K562 (cell line): ENCODE measurements at regions not wholly inside any gene's neighbourhood (a gene's known extent, or its start where the extent isn't known, plus 50 kb on each side); places are given as distances from the start of the nearest gene placed in this dataset.

Experiments used
- CREB1 ChIP-seq, 2 experiments: sonication (generic) in 1 of 2; formaldehyde crosslinking in 1 of 2; IDR thresholded peaks; 2 replicates each; pipeline versions ENCODE4 v1.6.1 to v1.8.0; 2012 to 2022; ENCODE audit warnings: inconsistent platforms in 1 of 2, mild to moderate bottlenecking in 1 of 2, missing genetic modification reagents in 1 of 2, moderate library complexity in 1 of 2
- CREBBP ChIP-seq: IDR thresholded peaks from one replicate; pipeline ENCODE4 v1.6.1; 2012; ENCODE audit warnings: low read depth, mild to moderate bottlenecking, control low read depth, inconsistent platforms, low read length
- CSDE1 ChIP-seq, 2 experiments: fragments of 450-650 bp; IDR thresholded peaks; 2 replicates each; pipeline ENCODE4 v1.6.1; 2016; ENCODE audit warnings: mild to moderate bottlenecking in 1 of 2
- EHMT2 ChIP-seq: fragments of 450-650 bp; IDR thresholded peaks from 2 replicates; pipeline ENCODE4 v1.6.1; 2018; ENCODE audit warnings: antibody characterized with exemption
- HDAC1 ChIP-seq, 2 experiments: fragments of 450-650 bp; IDR thresholded peaks; 2 replicates each; pipeline ENCODE4 v1.6.1; 2016 to 2017; ENCODE audit warnings: inconsistent platforms in 1 of 2, mild to moderate bottlenecking in 1 of 2, moderate library complexity in 1 of 2
- HDAC8 ChIP-seq: fragments of 450-650 bp; IDR thresholded peaks from 2 replicates; pipeline ENCODE4 v1.6.1; 2016; ENCODE audit warnings: mild to moderate bottlenecking, missing genetic modification characterization, moderate library complexity, missing compliant biosample characterization
- HMG20B ChIP-seq: fragments of 250-450 bp; sonication (Bioruptor Pico); IDR thresholded peaks from 2 replicates; pipeline ENCODE4 v1.5.0; 2021; ENCODE audit warnings: mild to moderate bottlenecking
- MTA3 ChIP-seq: fragments of 450-650 bp; formaldehyde crosslinking; IDR thresholded peaks from 2 replicates; pipeline ENCODE4 v1.6.1; 2017; ENCODE audit warnings: mild to moderate bottlenecking, borderline replicate concordance
- PCBP2 ChIP-seq: fragments of 200-400 bp; formaldehyde crosslinking; IDR thresholded peaks from 2 replicates; pipeline ENCODE4 v1.6.1; 2018; ENCODE audit warnings: low read length, low read depth, mild to moderate bottlenecking, moderate library complexity; ENCODE audit not compliant: poor library complexity, severe bottlenecking
- POLR2G ChIP-seq: fragments of 200-400 bp; formaldehyde crosslinking; IDR thresholded peaks from 2 replicates; pipeline ENCODE4 v1.6.1; 2017; ENCODE audit warnings: low read depth, mild to moderate bottlenecking, antibody characterized with exemption, low read length, moderate library complexity
- SIRT6 ChIP-seq: IDR thresholded peaks from one replicate; pipeline ENCODE4 v1.6.1; 2012; ENCODE audit warnings: low read depth, mild to moderate bottlenecking, control low read depth, inconsistent platforms, low read length, moderate library complexity
- TAL1 ChIP-seq: fragments of 450-650 bp; IDR thresholded peaks from 2 replicates; pipeline ENCODE4 v1.6.1; 2016; ENCODE audit warnings: mild to moderate bottlenecking
- ZBED1 ChIP-seq: IDR thresholded peaks from 2 replicates; pipeline ENCODE4 v1.6.1; 2014
- ZNF253 ChIP-seq: fragments of 250-450 bp; sonication (Bioruptor Pico); conservative IDR thresholded peaks from 2 replicates; pipeline ENCODE4 v1.6.1; 2021; ENCODE audit warnings: mild to moderate bottlenecking
- ZNF444 ChIP-seq: fragments of 250-450 bp; sonication (Bioruptor Pico); IDR thresholded peaks from 2 replicates; pipeline ENCODE4 v1.4.0; 2020; ENCODE audit warnings: mild to moderate bottlenecking, moderate library complexity
- TF ChIP-seq, protein P1 (sequence below): sonication (generic); formaldehyde crosslinking; IDR thresholded peaks from 2 replicates; pipeline ENCODE4 v1.8.0; 2023; ENCODE audit warnings: mild to moderate bottlenecking, missing genetic modification reagents
- TF ChIP-seq, protein P2 (sequence below): fragments of 250-450 bp; sonication (Bioruptor Pico); IDR thresholded peaks from 2 replicates; pipeline ENCODE4 v1.4.0; 2020
- TF ChIP-seq, protein P3 (sequence below): sonication (generic); formaldehyde crosslinking; IDR thresholded peaks from 2 replicates; pipeline ENCODE4 v1.8.0; 2023; ENCODE audit warnings: mild to moderate bottlenecking, missing genetic modification reagents
- TF ChIP-seq, protein P4 (sequence below): conservative IDR thresholded peaks from 2 replicates; pipeline ENCODE4 v1.6.1; 2011; ENCODE audit warnings: low read depth, mild to moderate bottlenecking, low read length; ENCODE audit not compliant: control insufficient read depth
- TF ChIP-seq, protein P5 (sequence below), 2 experiments: fragments of 450-650 bp; IDR thresholded peaks; 2 replicates each; pipeline ENCODE4 v1.6.1; 2016

DNA sequence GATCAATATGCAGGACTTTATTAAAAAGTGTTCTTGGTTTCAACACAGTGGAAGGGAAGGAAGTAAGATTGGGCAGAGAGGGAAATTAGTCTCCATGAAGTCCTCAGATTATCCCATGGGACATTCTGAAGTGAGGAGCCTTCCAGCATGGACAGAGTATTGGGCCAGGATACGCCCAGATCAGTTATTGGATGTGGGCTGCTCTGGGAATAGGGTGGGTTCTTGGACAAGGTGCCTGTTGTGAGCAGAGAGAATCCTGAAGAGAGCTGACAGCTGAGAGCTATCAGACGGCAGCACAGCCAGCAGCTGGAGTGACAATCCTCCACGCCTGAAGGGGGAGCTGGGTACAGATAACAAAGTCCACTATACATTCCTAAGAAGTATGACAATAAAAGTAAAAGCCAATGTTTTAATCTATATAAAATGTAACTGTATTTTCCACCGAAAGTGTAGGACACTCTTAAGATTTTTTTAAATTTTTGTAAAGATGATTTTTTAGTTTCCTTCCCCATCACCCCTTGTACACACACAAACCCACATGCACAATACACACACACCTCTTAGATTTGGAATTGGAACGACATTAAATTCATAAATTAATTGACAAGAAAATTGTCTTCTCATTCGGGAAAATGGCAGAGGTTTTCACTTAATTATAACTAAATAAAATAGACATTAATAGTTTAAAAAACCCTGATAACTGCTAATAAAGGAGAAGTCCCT, 107.8 kb downstream of the FBXO5 start (continued):
- TF ChIP-seq, protein P1, sequence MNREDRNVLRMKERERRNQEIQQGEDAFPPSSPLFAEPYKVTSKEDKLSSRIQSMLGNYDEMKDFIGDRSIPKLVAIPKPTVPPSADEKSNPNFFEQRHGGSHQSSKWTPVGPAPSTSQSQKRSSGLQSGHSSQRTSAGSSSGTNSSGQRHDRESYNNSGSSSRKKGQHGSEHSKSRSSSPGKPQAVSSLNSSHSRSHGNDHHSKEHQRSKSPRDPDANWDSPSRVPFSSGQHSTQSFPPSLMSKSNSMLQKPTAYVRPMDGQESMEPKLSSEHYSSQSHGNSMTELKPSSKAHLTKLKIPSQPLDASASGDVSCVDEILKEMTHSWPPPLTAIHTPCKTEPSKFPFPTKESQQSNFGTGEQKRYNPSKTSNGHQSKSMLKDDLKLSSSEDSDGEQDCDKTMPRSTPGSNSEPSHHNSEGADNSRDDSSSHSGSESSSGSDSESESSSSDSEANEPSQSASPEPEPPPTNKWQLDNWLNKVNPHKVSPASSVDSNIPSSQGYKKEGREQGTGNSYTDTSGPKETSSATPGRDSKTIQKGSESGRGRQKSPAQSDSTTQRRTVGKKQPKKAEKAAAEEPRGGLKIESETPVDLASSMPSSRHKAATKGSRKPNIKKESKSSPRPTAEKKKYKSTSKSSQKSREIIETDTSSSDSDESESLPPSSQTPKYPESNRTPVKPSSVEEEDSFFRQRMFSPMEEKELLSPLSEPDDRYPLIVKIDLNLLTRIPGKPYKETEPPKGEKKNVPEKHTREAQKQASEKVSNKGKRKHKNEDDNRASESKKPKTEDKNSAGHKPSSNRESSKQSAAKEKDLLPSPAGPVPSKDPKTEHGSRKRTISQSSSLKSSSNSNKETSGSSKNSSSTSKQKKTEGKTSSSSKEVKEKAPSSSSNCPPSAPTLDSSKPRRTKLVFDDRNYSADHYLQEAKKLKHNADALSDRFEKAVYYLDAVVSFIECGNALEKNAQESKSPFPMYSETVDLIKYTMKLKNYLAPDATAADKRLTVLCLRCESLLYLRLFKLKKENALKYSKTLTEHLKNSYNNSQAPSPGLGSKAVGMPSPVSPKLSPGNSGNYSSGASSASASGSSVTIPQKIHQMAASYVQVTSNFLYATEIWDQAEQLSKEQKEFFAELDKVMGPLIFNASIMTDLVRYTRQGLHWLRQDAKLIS (CRISPR knock-in tag) = no peak
- TF ChIP-seq HDAC8 (tag) = no peak
- no peak for TF ChIP-seq HMG20B
- no peak for TF ChIP-seq CREBBP
- TF ChIP-seq HDAC1 (IDR thresholded peaks at IDR 0.05) = peak in 1 of 2 experiments; percentile 71; a peak in 3 of 4 replicates
- no peak for TF ChIP-seq ZBED1
- TF ChIP-seq, protein P2, sequence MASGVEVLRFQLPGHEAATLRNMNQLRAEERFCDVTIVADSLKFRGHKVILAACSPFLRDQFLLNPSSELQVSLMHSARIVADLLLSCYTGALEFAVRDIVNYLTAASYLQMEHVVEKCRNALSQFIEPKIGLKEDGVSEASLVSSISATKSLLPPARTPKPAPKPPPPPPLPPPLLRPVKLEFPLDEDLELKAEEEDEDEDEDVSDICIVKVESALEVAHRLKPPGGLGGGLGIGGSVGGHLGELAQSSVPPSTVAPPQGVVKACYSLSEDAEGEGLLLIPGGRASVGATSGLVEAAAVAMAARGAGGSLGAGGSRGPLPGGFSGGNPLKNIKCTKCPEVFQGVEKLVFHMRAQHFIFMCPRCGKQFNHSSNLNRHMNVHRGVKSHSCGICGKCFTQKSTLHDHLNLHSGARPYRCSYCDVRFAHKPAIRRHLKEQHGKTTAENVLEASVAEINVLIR (CRISPR knock-in tag) = no peak
- no peak for TF ChIP-seq ZNF444 (CRISPR knock-in tag)
- 0 out of 2 replicates have a peak, but pooled peaks have one; percentile 10 for TF ChIP-seq CREB1 (IDR thresholded peaks at IDR 0.05)
- TF ChIP-seq CREB1 (CRISPR knock-in tag; IDR thresholded peaks at IDR 0.05) = no peak
- no peak for TF ChIP-seq ZNF253 (CRISPR knock-in tag)
- TF ChIP-seq EHMT2 = no peak; the same call in 1 of the 2 replicates
- TF ChIP-seq PCBP2 = no peak
- no peak for TF ChIP-seq POLR2G
- TF ChIP-seq TAL1 = peak; percentile 46
- TF ChIP-seq MTA3 = no peak
- TF ChIP-seq, protein P3, sequence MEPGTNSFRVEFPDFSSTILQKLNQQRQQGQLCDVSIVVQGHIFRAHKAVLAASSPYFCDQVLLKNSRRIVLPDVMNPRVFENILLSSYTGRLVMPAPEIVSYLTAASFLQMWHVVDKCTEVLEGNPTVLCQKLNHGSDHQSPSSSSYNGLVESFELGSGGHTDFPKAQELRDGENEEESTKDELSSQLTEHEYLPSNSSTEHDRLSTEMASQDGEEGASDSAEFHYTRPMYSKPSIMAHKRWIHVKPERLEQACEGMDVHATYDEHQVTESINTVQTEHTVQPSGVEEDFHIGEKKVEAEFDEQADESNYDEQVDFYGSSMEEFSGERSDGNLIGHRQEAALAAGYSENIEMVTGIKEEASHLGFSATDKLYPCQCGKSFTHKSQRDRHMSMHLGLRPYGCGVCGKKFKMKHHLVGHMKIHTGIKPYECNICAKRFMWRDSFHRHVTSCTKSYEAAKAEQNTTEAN (CRISPR knock-in tag) = no peak
- TF ChIP-seq, protein P4, sequence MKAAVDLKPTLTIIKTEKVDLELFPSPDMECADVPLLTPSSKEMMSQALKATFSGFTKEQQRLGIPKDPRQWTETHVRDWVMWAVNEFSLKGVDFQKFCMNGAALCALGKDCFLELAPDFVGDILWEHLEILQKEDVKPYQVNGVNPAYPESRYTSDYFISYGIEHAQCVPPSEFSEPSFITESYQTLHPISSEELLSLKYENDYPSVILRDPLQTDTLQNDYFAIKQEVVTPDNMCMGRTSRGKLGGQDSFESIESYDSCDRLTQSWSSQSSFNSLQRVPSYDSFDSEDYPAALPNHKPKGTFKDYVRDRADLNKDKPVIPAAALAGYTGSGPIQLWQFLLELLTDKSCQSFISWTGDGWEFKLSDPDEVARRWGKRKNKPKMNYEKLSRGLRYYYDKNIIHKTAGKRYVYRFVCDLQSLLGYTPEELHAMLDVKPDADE = no peak
- TF ChIP-seq CSDE1 (IDR thresholded peaks at IDR 0.05) = 0 out of 4 replicates have a peak, but pooled peaks of 1 of the 2 experiments have one; percentile 49
- no peak for TF ChIP-seq SIRT6
- TF ChIP-seq, protein P5, sequence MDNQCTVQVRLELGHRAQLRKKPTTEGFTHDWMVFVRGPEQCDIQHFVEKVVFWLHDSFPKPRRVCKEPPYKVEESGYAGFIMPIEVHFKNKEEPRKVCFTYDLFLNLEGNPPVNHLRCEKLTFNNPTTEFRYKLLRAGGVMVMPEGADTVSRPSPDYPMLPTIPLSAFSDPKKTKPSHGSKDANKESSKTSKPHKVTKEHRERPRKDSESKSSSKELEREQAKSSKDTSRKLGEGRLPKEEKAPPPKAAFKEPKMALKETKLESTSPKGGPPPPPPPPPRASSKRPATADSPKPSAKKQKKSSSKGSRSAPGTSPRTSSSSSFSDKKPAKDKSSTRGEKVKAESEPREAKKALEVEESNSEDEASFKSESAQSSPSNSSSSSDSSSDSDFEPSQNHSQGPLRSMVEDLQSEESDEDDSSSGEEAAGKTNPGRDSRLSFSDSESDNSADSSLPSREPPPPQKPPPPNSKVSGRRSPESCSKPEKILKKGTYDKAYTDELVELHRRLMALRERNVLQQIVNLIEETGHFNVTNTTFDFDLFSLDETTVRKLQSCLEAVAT (IDR thresholded peaks at IDR 0.05) = peak; percentile 47 to 57; a peak in 1 of 4 replicates
